Neural progenitor cell (in vitro differentiated cells): ENCODE measurements at regions not wholly inside any gene's neighbourhood (a gene's known extent, or its start where the extent isn't known, plus 50 kb on each side); places are given as distances from the start of the nearest gene placed in this dataset.

ENCODE experiments used
- DNase-seq: peaks from one replicate; pipeline ENCODE4 v3.0.0-alpha.2; 2016; ENCODE audit warnings: low spot score
- H2AFZ ChIP-seq: fragments of 200-600 bp; sonication (generic); replicated peaks from 2 replicates; pipeline ENCODE4 v1.6.1; 2016; ENCODE audit warnings: antibody characterized with exemption
- H3F3A ChIP-seq: fragments of 200-600 bp; sonication (generic); 2 replicates; pipeline ENCODE4 v1.6.1; 2016; ENCODE audit warnings: antibody characterized with exemption, low read depth
- H3K27ac ChIP-seq: fragments of 200-600 bp; sonication (generic); 2 replicates; pipeline ENCODE4 v1.5.1; 2016; ENCODE audit warnings: mild to moderate bottlenecking
- H3K27me3 ChIP-seq: fragments of 200-600 bp; sonication (generic); 2 replicates; pipeline ENCODE4 v1.6.1; 2016; ENCODE audit warnings: mild to moderate bottlenecking, moderate library complexity
- H3K36me3 ChIP-seq: fragments of 200-600 bp; sonication (generic); 2 replicates; pipeline ENCODE4 v1.5.1; 2016
- H3K4me1 ChIP-seq: fragments of 200-600 bp; sonication (generic); 2 replicates; pipeline ENCODE4 v1.6.1; 2016; ENCODE audit warnings: mixed run types
- H3K4me2 ChIP-seq: fragments of 200-600 bp; sonication (generic); 2 replicates; pipeline ENCODE4 v1.6.1; 2016
- H3K4me3 ChIP-seq: fragments of 200-600 bp; sonication (generic); 2 replicates; pipeline ENCODE4 v1.5.1; 2016
- H3K79me2 ChIP-seq: fragments of 200-600 bp; sonication (generic); 2 replicates; pipeline ENCODE4 v1.6.1; 2016; ENCODE audit warnings: low read depth
- H3K9ac ChIP-seq: fragments of 200-600 bp; sonication (generic); 2 replicates; pipeline ENCODE4 v1.6.1; 2016
- H3K9me3 ChIP-seq: fragments of 200-600 bp; sonication (generic); 2 replicates; pipeline ENCODE4 v1.5.1; 2016; ENCODE audit warnings: low read depth
- H4K20me1 ChIP-seq: fragments of 200-600 bp; sonication (generic); 2 replicates; pipeline ENCODE4 v1.6.1; 2016; ENCODE audit warnings: low read depth
- H3K27ac Mint-ChIP-seq: 3 replicates; pipeline ENCODE4 v1.8.0; 2021; ENCODE audit warnings: mixed read lengths
- H3K27me3 Mint-ChIP-seq: 2 replicates; pipeline ENCODE4 v1.8.0; 2022; ENCODE audit warnings: low read depth, mild to moderate bottlenecking, inconsistent platforms, moderate library complexity, mixed read lengths; ENCODE audit not compliant: insufficient read depth
- H3K36me3 Mint-ChIP-seq: 3 replicates; pipeline ENCODE4 v1.8.0; 2021; ENCODE audit warnings: mixed read lengths
- H3K4me1 Mint-ChIP-seq: 3 replicates; pipeline ENCODE4 v1.8.0; 2021; ENCODE audit warnings: mixed read lengths
- H3K4me3 Mint-ChIP-seq: 3 replicates; pipeline ENCODE4 v1.8.0; 2021; ENCODE audit warnings: mild to moderate bottlenecking, moderate library complexity, mixed read lengths
- H3K9me3 Mint-ChIP-seq: 3 replicates; pipeline ENCODE4 v1.8.0; 2020; ENCODE audit warnings: mixed read lengths
- EZH2 ChIP-seq: fragments of 200-600 bp; sonication (generic); IDR thresholded peaks from 2 replicates; pipeline ENCODE4 v1.6.1; 2017; ENCODE audit warnings: antibody characterized with exemption, mild to moderate bottlenecking, moderate library complexity
- EZH2phosphoT487 ChIP-seq: fragments of 200-600 bp; sonication (generic); IDR thresholded peaks from 2 replicates; pipeline ENCODE4 v1.6.1; 2017; ENCODE audit warnings: antibody characterized with exemption
- TF ChIP-seq, protein P1 (sequence below): fragments of 200-600 bp; sonication (generic); IDR thresholded peaks from 2 replicates; pipeline ENCODE4 v1.5.1; 2017; ENCODE audit warnings: antibody characterized with exemption, mild to moderate bottlenecking

- Mint-ChIP-seq H3K27me3 (no peaks in the 10 kb centered on the region), H3K27ac (no peak overlapping the region), H3K4me3 (no peak overlapping the region), H3K36me3 (no peaks in the 10 kb centered on the region), H3K4me1 (peaks cover 4% of the 10 kb centered on the region), H3K9me3 (no peaks in the 10 kb centered on the region)
- H3K79me2 ChIP-seq = no peaks in the 10 kb centered on the region
- H3K4me1 ChIP-seq = no peaks in the 10 kb centered on the region
- DNase-seq = no peak
- H3K27me3 ChIP-seq = no peaks in the 10 kb centered on the region
- no peak overlapping the region for H3K4me2 ChIP-seq
- H3F3A ChIP-seq = no peaks in the 10 kb centered on the region
- no peak overlapping the region for H3K4me3 ChIP-seq
- TF ChIP-seq, protein P1, sequence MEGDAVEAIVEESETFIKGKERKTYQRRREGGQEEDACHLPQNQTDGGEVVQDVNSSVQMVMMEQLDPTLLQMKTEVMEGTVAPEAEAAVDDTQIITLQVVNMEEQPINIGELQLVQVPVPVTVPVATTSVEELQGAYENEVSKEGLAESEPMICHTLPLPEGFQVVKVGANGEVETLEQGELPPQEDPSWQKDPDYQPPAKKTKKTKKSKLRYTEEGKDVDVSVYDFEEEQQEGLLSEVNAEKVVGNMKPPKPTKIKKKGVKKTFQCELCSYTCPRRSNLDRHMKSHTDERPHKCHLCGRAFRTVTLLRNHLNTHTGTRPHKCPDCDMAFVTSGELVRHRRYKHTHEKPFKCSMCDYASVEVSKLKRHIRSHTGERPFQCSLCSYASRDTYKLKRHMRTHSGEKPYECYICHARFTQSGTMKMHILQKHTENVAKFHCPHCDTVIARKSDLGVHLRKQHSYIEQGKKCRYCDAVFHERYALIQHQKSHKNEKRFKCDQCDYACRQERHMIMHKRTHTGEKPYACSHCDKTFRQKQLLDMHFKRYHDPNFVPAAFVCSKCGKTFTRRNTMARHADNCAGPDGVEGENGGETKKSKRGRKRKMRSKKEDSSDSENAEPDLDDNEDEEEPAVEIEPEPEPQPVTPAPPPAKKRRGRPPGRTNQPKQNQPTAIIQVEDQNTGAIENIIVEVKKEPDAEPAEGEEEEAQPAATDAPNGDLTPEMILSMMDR = no peak
- TF ChIP-seq EZH2phosphoT487 = no peak
- H3K36me3 ChIP-seq = no peaks in the 10 kb centered on the region
- H4K20me1 ChIP-seq = no peaks in the 10 kb centered on the region
- no peaks in the 10 kb centered on the region for H3K9me3 ChIP-seq
- H3K27ac ChIP-seq = no peak overlapping the region
- H3K9ac ChIP-seq = no peak overlapping the region
- no peak overlapping the region for H2AFZ ChIP-seq
Observed at GRCh38 chrX:123072686-123073385, 111.2 kb upstream of the GRIA3 start.

GRCh38 chrX:123075947-123076561 is 108.0 kb upstream of the GRIA3 start:
- Histone ChIP-seq H3K36me3 (no peaks in the 10 kb centered on the region), H4K20me1 (no peaks in the 10 kb centered on the region), H2AFZ (no peak overlapping the region), H3K9me3 (no peaks in the 10 kb centered on the region), H3K9ac (no peak overlapping the region), H3K4me1 (no peaks in the 10 kb centered on the region), H3F3A (no peaks in the 10 kb centered on the region), H3K4me3 (no peak overlapping the region), H3K27ac (no peak overlapping the region), H3K4me2 (no peak overlapping the region), H3K27me3 (no peaks in the 10 kb centered on the region), H3K79me2 (no peaks in the 10 kb centered on the region)
- Mint-ChIP-seq H3K9me3 (no peaks in the 10 kb centered on the region), H3K36me3 (no peaks in the 10 kb centered on the region), H3K4me1 (peaks cover 6% of the 10 kb centered on the region), H3K4me3 (no peak overlapping the region), H3K27ac (no peak overlapping the region), H3K27me3 (no peaks in the 10 kb centered on the region)
- TF ChIP-seq EZH2phosphoT487 = no peak
- TF ChIP-seq EZH2 = no peak
- TF ChIP-seq, protein P1 = no peak
- DNase-seq = no peak

DNA sequence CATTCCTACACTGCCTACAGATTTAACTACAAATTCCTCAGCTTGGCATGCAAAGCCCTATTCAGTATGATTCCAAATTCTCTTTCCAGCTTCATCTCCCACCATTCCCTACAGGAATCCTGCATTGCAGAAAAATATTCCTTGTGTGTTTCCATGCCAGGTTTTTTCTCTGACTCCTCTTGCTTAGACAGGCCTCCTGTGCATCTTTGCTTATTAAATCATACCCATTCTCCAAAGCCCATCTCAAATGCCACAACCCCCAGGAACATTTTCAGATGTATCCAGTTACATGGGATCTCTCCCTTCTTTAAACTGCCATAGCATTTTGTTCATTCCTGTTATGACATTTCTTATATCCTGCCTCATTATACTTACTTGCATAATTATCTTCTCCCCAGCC is 106.4 kb upstream of the GRIA3 start:
- H3K4me3 Mint-ChIP-seq = no peak overlapping the region
- Histone ChIP-seq H3K4me3 (no peak overlapping the region), H3K4me2 (no peak overlapping the region), H3K79me2 (no peaks in the 10 kb centered on the region), H3K27me3 (no peaks in the 10 kb centered on the region), H3K4me1 (no peaks in the 10 kb centered on the region), H2AFZ (no peak overlapping the region), H3F3A (no peaks in the 10 kb centered on the region), H3K27ac (no peak overlapping the region), H4K20me1 (no peaks in the 10 kb centered on the region), H3K36me3 (no peaks in the 10 kb centered on the region), H3K9me3 (no peaks in the 10 kb centered on the region), H3K9ac (no peak overlapping the region)
- peaks cover 11% of the 10 kb centered on the region for H3K4me1 Mint-ChIP-seq
- H3K9me3 Mint-ChIP-seq = no peaks in the 10 kb centered on the region
- DNase-seq = no peak
- no peaks in the 10 kb centered on the region for H3K36me3 Mint-ChIP-seq
- no peak for TF ChIP-seq EZH2phosphoT487
- no peak for TF ChIP-seq EZH2
- TF ChIP-seq, protein P1 = no peak
- H3K27me3 Mint-ChIP-seq = no peaks in the 10 kb centered on the region
- no peak overlapping the region for H3K27ac Mint-ChIP-seq
